22Rv1 (cell line): ENCODE measurements at regions not wholly inside any gene's neighbourhood (a gene's known extent, or its start where the extent isn't known, plus 50 kb on each side); places are given as distances from the start of the nearest gene placed in this dataset.

Source experiments
- CTCF ChIP-seq: fragments of 450-650 bp; IDR thresholded peaks from 2 replicates; pipeline ENCODE4 v1.5.1; 2017; ENCODE audit warnings: mild to moderate bottlenecking
- ZFX ChIP-seq: fragments of 450-650 bp; IDR thresholded peaks from 2 replicates; pipeline ENCODE4 v1.6.1; 2017; ENCODE audit warnings: antibody characterized with exemption, borderline replicate concordance

DNA sequence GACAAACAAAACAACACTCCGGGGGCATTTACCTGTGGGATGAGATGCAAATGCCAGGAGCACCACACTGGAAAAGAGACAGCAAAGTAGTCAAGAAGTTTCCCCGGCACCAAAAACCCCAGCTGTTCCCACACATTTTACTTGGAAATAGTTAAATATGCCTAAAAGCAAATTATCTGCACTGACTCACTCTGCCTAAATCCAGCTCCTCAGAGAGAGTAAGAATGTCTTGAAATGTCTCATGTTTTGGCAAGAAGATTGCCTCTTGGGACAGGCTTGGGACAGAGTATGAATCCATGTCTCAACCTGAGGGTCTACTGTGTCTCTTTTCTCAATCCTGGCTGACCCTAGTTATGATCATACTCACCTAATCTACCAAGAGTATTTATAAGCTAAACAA lies 87.5 kb upstream of the RIOK3 start:
- TF ChIP-seq CTCF (no peak), ZFX (no peak)
